ENCODE measurements at regions not wholly inside any gene's neighbourhood (a gene's known extent, or its start where the extent isn't known, plus 50 kb on each side); places are given as distances from the start of the nearest gene placed in this dataset.

DNA sequence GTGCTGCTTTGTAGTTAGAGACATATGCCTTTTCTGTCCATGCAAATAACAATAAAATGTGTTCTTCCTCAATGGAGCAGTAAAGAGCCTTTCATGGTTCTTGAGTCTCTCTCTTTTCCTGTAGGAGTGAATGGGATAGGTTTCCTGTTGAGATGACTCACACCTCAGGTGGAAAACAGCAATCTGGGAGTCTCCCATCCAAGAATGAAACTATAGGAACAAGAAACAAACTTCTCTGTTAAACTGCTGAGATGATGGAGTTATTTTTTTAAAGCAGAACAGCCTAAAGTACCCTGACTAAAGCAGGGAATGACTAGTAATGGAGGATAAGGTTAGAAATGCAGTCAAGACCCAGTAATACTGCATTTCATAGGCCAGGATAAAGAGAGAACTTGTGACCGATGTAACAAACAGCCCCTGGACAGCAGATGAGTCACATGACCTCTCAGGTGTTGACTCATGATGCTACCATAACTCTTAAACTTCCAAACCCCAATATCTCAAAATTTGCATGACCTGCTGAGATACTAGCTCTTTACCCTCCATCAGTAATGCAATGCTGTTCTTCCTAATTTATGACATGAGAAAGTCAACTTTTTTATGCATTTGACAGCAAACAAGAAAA lies 548.9 kb downstream of the CBLN4 start:
- ChIA-PET POLR2A (no interaction called here), CTCF (no interaction called here)
- H3K27ac ChIP-seq (ENCODE audit: low read length in 2 of 2), result no peak overlapping the region
- no peaks in the 10 kb centered on the region for H3K27me3 ChIP-seq (replicated peaks in 1 of 4; ENCODE audit: control extremely low read depth in 1 of 4, control insufficient read depth in 3 of 4, insufficient read depth in 4 of 4, low read length in 3 of 4)
- no peak overlapping the region for H3K4me3 ChIP-seq (ENCODE audit: control extremely low read depth in 1 of 5, extremely low read depth in 1 of 5, insufficient read depth in 1 of 5, low read depth in 2 of 5, low read length in 4 of 5)
- DNase-seq, result no peak
- Mint-ChIP-seq H3K27me3 (no peaks in the 10 kb centered on the region), H3K9me3 (ENCODE audit: insufficient read depth) (no peaks in the 10 kb centered on the region), H3K4me1 (no peaks in the 10 kb centered on the region), H3K4me3 (no peak overlapping the region), H3K27ac (no peak overlapping the region)
- H3K79me2 ChIP-seq (ENCODE audit: control insufficient read depth, insufficient read depth, low read length), result no peaks in the 10 kb centered on the region
- TF ChIP-seq, protein P1, sequence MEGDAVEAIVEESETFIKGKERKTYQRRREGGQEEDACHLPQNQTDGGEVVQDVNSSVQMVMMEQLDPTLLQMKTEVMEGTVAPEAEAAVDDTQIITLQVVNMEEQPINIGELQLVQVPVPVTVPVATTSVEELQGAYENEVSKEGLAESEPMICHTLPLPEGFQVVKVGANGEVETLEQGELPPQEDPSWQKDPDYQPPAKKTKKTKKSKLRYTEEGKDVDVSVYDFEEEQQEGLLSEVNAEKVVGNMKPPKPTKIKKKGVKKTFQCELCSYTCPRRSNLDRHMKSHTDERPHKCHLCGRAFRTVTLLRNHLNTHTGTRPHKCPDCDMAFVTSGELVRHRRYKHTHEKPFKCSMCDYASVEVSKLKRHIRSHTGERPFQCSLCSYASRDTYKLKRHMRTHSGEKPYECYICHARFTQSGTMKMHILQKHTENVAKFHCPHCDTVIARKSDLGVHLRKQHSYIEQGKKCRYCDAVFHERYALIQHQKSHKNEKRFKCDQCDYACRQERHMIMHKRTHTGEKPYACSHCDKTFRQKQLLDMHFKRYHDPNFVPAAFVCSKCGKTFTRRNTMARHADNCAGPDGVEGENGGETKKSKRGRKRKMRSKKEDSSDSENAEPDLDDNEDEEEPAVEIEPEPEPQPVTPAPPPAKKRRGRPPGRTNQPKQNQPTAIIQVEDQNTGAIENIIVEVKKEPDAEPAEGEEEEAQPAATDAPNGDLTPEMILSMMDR (IDR thresholded peaks at IDR 0.05), result no peak
- no peak for TF ChIP-seq EZH2 (IDR thresholded peaks at IDR 0.05; ENCODE audit: borderline replicate concordance, insufficient read depth, low read depth, low read length, poor library complexity, severe bottlenecking)
- H3K4me1 ChIP-seq (ENCODE audit: control insufficient read depth in 2 of 2, insufficient read depth in 2 of 2, low read length in 2 of 2), result no peaks in the 10 kb centered on the region
- 88% methylated on average over 1 of the region's 1 CpG for WGBS (ENCODE audit: insufficient coverage)
- H3K9me3 ChIP-seq (ENCODE audit: control extremely low read depth in 1 of 3, control insufficient read depth in 2 of 3, insufficient read depth in 1 of 3, low read length in 2 of 3), result peaks cover 0 to under 1% (median 0%) of the 10 kb centered on the region in 3 donors
- H3K4me2 ChIP-seq (replicated peaks; ENCODE audit: low read depth, low read length, poor library complexity, severe bottlenecking), result no peak overlapping the region
- intact Hi-C loops (cut with micrococcal nuclease), result no loop called here
- H2AFZ ChIP-seq (ENCODE audit: insufficient read depth, low read depth, low read length, poor library complexity, severe bottlenecking), result no peak overlapping the region
- H3K36me3 ChIP-seq (replicated peaks in 1 of 2; ENCODE audit: control extremely low read depth in 1 of 2, control insufficient read depth in 1 of 2, extremely low read depth in 1 of 2, insufficient read depth in 2 of 2, low read length in 1 of 2), result no peaks in the 10 kb centered on the region
- no peaks in the 10 kb centered on the region for H4K20me1 ChIP-seq (ENCODE audit: control insufficient read depth, insufficient read depth, low read length, poor library complexity, severe bottlenecking)
- no peak overlapping the region for H3K9ac ChIP-seq (ENCODE audit: low read length)
- ATAC-seq (ENCODE audit: low read depth), result no peak

DNA sequence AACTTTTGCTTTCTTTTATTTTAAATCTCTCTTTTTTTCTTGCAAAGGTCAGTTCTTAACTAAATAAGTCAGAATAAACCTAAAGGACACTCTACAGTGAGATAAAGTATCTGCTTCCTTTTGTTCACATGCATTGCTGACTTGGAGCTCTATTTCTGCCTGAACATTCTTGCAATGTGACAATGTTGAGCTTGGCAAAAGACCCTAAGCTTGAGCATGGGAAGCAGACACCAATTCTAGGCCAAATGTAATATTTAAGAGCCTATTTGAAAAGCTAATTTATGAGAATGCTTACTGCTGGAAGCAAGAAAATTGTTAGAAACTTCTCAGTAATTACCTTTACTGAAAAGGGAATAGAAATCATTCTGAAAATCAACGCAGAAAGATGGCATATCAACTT lies 556.2 kb downstream of the CBLN4 start:
- CTCF ChIA-PET, result no interaction called here
- Histone ChIP-seq H3K4me3 (ENCODE audit: control extremely low read depth in 1 of 5, extremely low read depth in 1 of 5, insufficient read depth in 1 of 5, low read depth in 2 of 5, low read length in 4 of 5) (no peak overlapping the region), H2AFZ (ENCODE audit: insufficient read depth, low read depth, low read length, poor library complexity, severe bottlenecking) (no peak overlapping the region), H3K9ac (ENCODE audit: low read length) (no peak overlapping the region), H3K9me3 (ENCODE audit: control extremely low read depth in 1 of 3, control insufficient read depth in 2 of 3, insufficient read depth in 1 of 3, low read length in 2 of 3) (no peaks in the 10 kb centered on the region), H3K4me2 (replicated peaks; ENCODE audit: low read depth, low read length, poor library complexity, severe bottlenecking) (no peak overlapping the region), H3K79me2 (ENCODE audit: control insufficient read depth, insufficient read depth, low read length) (no peaks in the 10 kb centered on the region), H3K36me3 (replicated peaks in 1 of 2; ENCODE audit: control extremely low read depth in 1 of 2, control insufficient read depth in 1 of 2, extremely low read depth in 1 of 2, insufficient read depth in 2 of 2, low read length in 1 of 2) (no peaks in the 10 kb centered on the region), H3K27me3 (replicated peaks in 1 of 4; ENCODE audit: control extremely low read depth in 1 of 4, control insufficient read depth in 3 of 4, insufficient read depth in 4 of 4, low read length in 3 of 4) (no peaks in the 10 kb centered on the region), H4K20me1 (ENCODE audit: control insufficient read depth, insufficient read depth, low read length, poor library complexity, severe bottlenecking) (no peaks in the 10 kb centered on the region), H3K4me1 (ENCODE audit: control insufficient read depth in 2 of 2, insufficient read depth in 2 of 2, low read length in 2 of 2) (no peaks in the 10 kb centered on the region), H3K27ac (ENCODE audit: low read length in 2 of 2) (no peak overlapping the region)
- 57% methylated on average over 1 of the region's 1 CpG for WGBS (ENCODE audit: insufficient coverage)
- ATAC-seq (ENCODE audit: low read depth), result no peak
- Mint-ChIP-seq H3K4me3 (no peak overlapping the region), H3K4me1 (no peaks in the 10 kb centered on the region), H3K9me3 (ENCODE audit: insufficient read depth) (no peaks in the 10 kb centered on the region), H3K27me3 (no peaks in the 10 kb centered on the region), H3K27ac (no peak overlapping the region)
- POLR2A ChIA-PET, result no interaction called here
- TF ChIP-seq, protein P1 (IDR thresholded peaks at IDR 0.05), result no peak
- no peak for TF ChIP-seq EZH2 (IDR thresholded peaks at IDR 0.05; ENCODE audit: borderline replicate concordance, insufficient read depth, low read depth, low read length, poor library complexity, severe bottlenecking)
- DNase-seq, result no peak
- intact Hi-C loops (cut with micrococcal nuclease), result no loop called here
